8988T (cell line): ENCODE measurements at regions not wholly inside any gene's neighbourhood (a gene's known extent, or its start where the extent isn't known, plus 50 kb on each side); places are given as distances from the start of the nearest gene placed in this dataset.
"Not testable (repeated sequence)": the region's sequence is repeated elsewhere in the genome, so short reads cannot be mapped to it uniquely, and the experiment has no call there.

Experiments used
- DNase-seq: peaks from one replicate; pipeline ENCODE4 v3.0.0; 2011

GRCh38 chr13:71382285-71382684, 484.7 kb downstream of the DACH1 start:
- DNase-seq, result no peak

- no peak for DNase-seq
These were observed 486.8 kb downstream of the DACH1 start for GRCh38 chr13:71380191-71380590.

GRCh38 chr13:71378961-71379905, 487.8 kb downstream of the DACH1 start:
- no peak for DNase-seq

GRCh38 chr13:71374471-71375049, 492.4 kb downstream of the DACH1 start:
- DNase-seq, result no peak

GRCh38 chr13:71368336-71368735, 498.7 kb downstream of the DACH1 start:
- no peak for DNase-seq

GRCh38 chr13:71360041-71360440, 507.0 kb downstream of the DACH1 start:
- DNase-seq, result no peak

GRCh38 chr13:71359641-71360040, 507.4 kb downstream of the DACH1 start:
- DNase-seq, result no peak

- no peak for DNase-seq
These were observed 508.8 kb downstream of the DACH1 start for GRCh38 chr13:71358218-71358617.

- no peak for DNase-seq
These were observed 512.0 kb downstream of the DACH1 start for GRCh38 chr13:71355010-71355409.

GRCh38 chr13:71350886-71351285, 516.1 kb downstream of the DACH1 start:
- no peak for DNase-seq

- DNase-seq, result not testable (repeated sequence)
These were observed 521.1 kb downstream of the DACH1 start for GRCh38 chr13:71345856-71346255.

- no peak for DNase-seq
These were observed 527.3 kb downstream of the DACH1 start for GRCh38 chr13:71339736-71340135.

GRCh38 chr13:71339005-71339404, 528.0 kb downstream of the DACH1 start:
- no peak for DNase-seq

GRCh38 chr13:71338070-71338469, 528.9 kb downstream of the DACH1 start:
- DNase-seq, result no peak

- no peak for DNase-seq
These were observed 539.7 kb downstream of the DACH1 start for GRCh38 chr13:71327266-71327665.

- DNase-seq, result no peak
These were observed 541.4 kb downstream of the DACH1 start for GRCh38 chr13:71325556-71325955.

- DNase-seq, result no peak
These were observed 543.7 kb downstream of the DACH1 start for GRCh38 chr13:71323266-71323665.

- no peak for DNase-seq
These were observed 546.6 kb downstream of the DACH1 start for GRCh38 chr13:71320452-71320851.

- no peak for DNase-seq
These were observed 550.1 kb downstream of the DACH1 start for GRCh38 chr13:71316792-71317363.

- DNase-seq, result no peak
These were observed 554.1 kb downstream of the DACH1 start for GRCh38 chr13:71312923-71313322.

- DNase-seq, result no peak
These were observed 557.1 kb downstream of the DACH1 start for GRCh38 chr13:71309905-71310304.

GRCh38 chr13:71306821-71307220, 560.2 kb downstream of the DACH1 start:
- DNase-seq, result no peak

- no peak for DNase-seq
These were observed 562.1 kb downstream of the DACH1 start for GRCh38 chr13:71304861-71305260.

GRCh38 chr13:71303144-71303543, 563.9 kb downstream of the DACH1 start:
- no peak for DNase-seq
